ENCODE measurements at regions not wholly inside any gene's neighbourhood (a gene's known extent, or its start where the extent isn't known, plus 50 kb on each side); places are given as distances from the start of the nearest gene placed in this dataset.

GRCh38 chr13:47110141-47110540 lies 213.3 kb upstream of the HTR2A start:
- no peak for DNase-seq

GRCh38 chr13:47109028-47109427 lies 212.2 kb upstream of the HTR2A start:
- DNase-seq, result no peak

GRCh38 chr13:47100214-47100853 lies 203.5 kb upstream of the HTR2A start:
- no peak for DNase-seq

GRCh38 chr13:47094734-47095434 lies 198.0 kb upstream of the HTR2A start:
- no peak for DNase-seq

GRCh38 chr13:47092202-47092601 lies 195.3 kb upstream of the HTR2A start:
- no peak for DNase-seq

- no peak for DNase-seq
Observed at GRCh38 chr13:47087841-47088240, 191.0 kb upstream of the HTR2A start.

- DNase-seq, result no peak
Observed at GRCh38 chr13:47087241-47087640, 190.4 kb upstream of the HTR2A start.

- no peak for DNase-seq
Observed at GRCh38 chr13:47085346-47085745, 188.5 kb upstream of the HTR2A start.

- no peak for DNase-seq
Observed at GRCh38 chr13:47081850-47082249, 185.0 kb upstream of the HTR2A start.

GRCh38 chr13:47081246-47081645 lies 184.4 kb upstream of the HTR2A start:
- DNase-seq, result no peak

- no peak for DNase-seq
Observed at GRCh38 chr13:47080621-47081020, 183.8 kb upstream of the HTR2A start.

- DNase-seq, result no peak
Observed at GRCh38 chr13:47076500-47076899, 179.6 kb upstream of the HTR2A start.

- DNase-seq, result no peak
Observed at GRCh38 chr13:47069133-47069532, 172.3 kb upstream of the HTR2A start.

GRCh38 chr13:47067306-47067705 lies 170.5 kb upstream of the HTR2A start:
- no peak for DNase-seq

GRCh38 chr13:47066226-47066625 lies 169.4 kb upstream of the HTR2A start:
- DNase-seq, result no peak

GRCh38 chr13:47064381-47064780 lies 167.5 kb upstream of the HTR2A start:
- no peak for DNase-seq

GRCh38 chr13:47049276-47049989 lies 152.6 kb upstream of the HTR2A start:
- no peak for DNase-seq

GRCh38 chr13:47046706-47047105 lies 149.9 kb upstream of the HTR2A start:
- no peak for DNase-seq

- no peak for DNase-seq
Observed at GRCh38 chr13:47044842-47045241, 148.0 kb upstream of the HTR2A start.

- DNase-seq, result no peak
Observed at GRCh38 chr13:47039106-47039505, 142.3 kb upstream of the HTR2A start.

- no peak for DNase-seq
Observed at GRCh38 chr13:47038188-47038587, 141.3 kb upstream of the HTR2A start.

- no peak for DNase-seq
Observed at GRCh38 chr13:47036294-47037008, 139.6 kb upstream of the HTR2A start.

- DNase-seq, result no peak
Observed at GRCh38 chr13:47033216-47033615, 136.4 kb upstream of the HTR2A start.

Data from SIG-M5 (cell line).